Limb (tissue), 2 donors: ENCODE measurements at regions not wholly inside any gene's neighbourhood (a gene's known extent, or its start where the extent isn't known, plus 50 kb on each side); places are given as distances from the start of the nearest gene placed in this dataset.

Experiments used
- DNase-seq, 2 donors: peaks; one replicate each; pipeline ENCODE4 v3.0.0-alpha.2; 2016; ENCODE audit errors: extremely low spot score in 2 of 2

DNA sequence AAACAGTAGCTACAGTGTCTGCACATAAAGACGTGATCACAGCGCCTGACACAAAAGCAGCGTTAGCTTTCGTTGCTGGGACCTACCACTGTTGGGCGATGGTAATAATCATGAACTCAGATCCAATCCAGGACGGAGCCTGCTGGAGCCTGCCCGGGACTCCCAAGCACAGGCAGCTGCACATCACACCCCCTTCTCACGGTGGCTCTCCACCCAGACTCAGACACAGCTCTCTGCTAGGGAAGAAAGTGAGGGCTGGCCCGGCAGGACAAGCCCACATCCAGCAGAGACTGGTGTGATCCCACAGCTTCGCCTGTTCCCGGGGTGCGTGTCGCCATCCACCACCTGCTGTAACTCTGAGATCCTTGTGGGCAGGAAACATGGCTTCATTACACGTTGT lies 49.9 kb upstream of the FOXN3 start:
- DNase-seq, result peak; percentile 44 to 48
